Esophagus (tissue), 2 donors: ENCODE measurements at regions not wholly inside any gene's neighbourhood (a gene's known extent, or its start where the extent isn't known, plus 50 kb on each side); places are given as distances from the start of the nearest gene placed in this dataset.

Experiments used
- H3K27ac ChIP-seq, 2 donors: one replicate each; pipeline ENCODE4 v1.5.1; 2013; ENCODE audit warnings: low read depth in 2 of 2, mild to moderate bottlenecking in 2 of 2, inconsistent platforms in 1 of 2, low read length in 1 of 2, moderate library complexity in 1 of 2
- H3K27me3 ChIP-seq, 2 donors: one replicate each; pipeline ENCODE4 v1.6.1; 2013; ENCODE audit warnings: low read length in 2 of 2, control low read depth in 1 of 2, mild to moderate bottlenecking in 1 of 2; ENCODE audit not compliant: insufficient read depth in 2 of 2, control insufficient read depth in 1 of 2
- H3K36me3 ChIP-seq, 2 donors: one replicate each; pipeline ENCODE4 v1.6.1; 2013; ENCODE audit warnings: low read length in 1 of 2; ENCODE audit not compliant: control insufficient read depth in 2 of 2, insufficient read depth in 2 of 2
- H3K4me1 ChIP-seq, 2 donors: one replicate each; pipeline ENCODE4 v1.6.1; 2013; ENCODE audit warnings: low read length in 1 of 2; ENCODE audit not compliant: control insufficient read depth in 2 of 2, insufficient read depth in 2 of 2
- H3K4me3 ChIP-seq, 2 donors: one replicate each; pipeline ENCODE4 v1.5.1; 2013; ENCODE audit warnings: low read length in 2 of 2, mild to moderate bottlenecking in 2 of 2, low read depth in 1 of 2, moderate library complexity in 1 of 2
- H3K9me3 ChIP-seq, 2 donors: one replicate each; pipeline ENCODE4 v1.6.1; 2013; ENCODE audit warnings: mild to moderate bottlenecking in 2 of 2, low read depth in 1 of 2, low read length in 1 of 2, moderate library complexity in 1 of 2; ENCODE audit not compliant: control insufficient read depth in 2 of 2, insufficient read depth in 1 of 2
- WGBS, 2 donors: extraction: QIAGEN DNeasy Blood & Tissue Kit; methylation state at CpG; one replicate each; pipeline ENCODE4 v1.1.7; 2013; 5-methylcytosine and 5-hydroxymethylcytosine counted together
- donor health status: healthy with polysubstance abuse.
- donor health status: Bipolar disorder and iron deficiency.

DNA sequence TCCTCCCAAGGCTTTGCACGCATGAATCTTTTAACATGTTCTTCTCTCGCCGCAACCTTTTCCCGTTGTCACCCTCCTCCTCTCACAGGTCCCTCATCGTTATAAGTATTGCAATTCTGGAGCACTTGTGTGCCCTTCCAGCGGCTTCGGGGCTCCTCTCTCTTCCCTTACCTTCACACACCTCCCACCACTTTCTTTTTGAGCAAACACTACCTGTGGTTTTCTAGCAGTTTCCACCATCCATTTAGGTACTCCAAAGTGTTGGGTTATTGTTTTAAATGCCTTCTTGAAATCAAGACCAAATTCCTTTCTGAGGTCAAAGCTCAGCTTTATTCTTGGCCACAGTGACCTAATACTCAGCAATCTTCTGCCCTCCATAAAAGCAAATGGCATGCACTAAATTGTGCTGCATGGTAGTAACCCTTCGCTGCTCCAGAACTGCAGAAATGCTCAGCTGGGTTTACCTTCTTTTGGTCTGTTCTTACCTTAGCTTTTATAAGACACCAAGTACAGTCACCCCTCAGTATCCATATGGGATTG lies 472.4 kb downstream of the SETD4 start:
- no peak overlapping the region for H3K27ac ChIP-seq
- WGBS, 2 donors, result 92 to 93% methylated on average over 8 of the region's 8 CpGs
- no peaks in the 10 kb centered on the region for H3K9me3 ChIP-seq

DNA sequence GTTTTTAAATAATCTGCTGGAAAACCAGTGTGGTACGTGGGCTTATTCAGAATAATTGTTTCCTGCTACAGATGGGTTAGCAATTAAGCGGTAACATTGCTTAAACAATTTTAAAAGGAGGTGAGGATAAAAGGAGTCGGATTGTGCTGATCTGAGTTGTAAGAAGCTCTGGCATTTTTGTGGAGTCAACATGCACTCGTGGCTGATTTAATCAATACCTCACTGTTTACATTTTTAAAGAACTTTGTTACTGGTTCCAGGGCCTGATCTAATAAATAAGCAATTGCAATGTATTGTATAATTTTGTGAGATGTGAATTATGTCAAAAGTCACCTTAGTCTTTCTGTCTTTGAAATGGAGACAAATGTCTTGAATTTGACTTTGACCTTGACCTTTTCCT lies 474.0 kb downstream of the SETD4 start:
- Histone ChIP-seq H3K4me1 (no peaks in the 10 kb centered on the region), H3K27me3 (peaks cover 0 to 3% of the 10 kb centered on the region in 2 donors), H3K27ac (no peak overlapping the region), H3K9me3 (no peaks in the 10 kb centered on the region), H3K4me3 (no peak overlapping the region), H3K36me3 (no peaks in the 10 kb centered on the region)
- 57 to 69% methylated on average over 4 of the region's 4 CpGs for WGBS, 2 donors

More for the DNA sequence above, 472.4 kb downstream of the SETD4 start:
- Histone ChIP-seq H3K27me3 (peaks cover 0 to 3% of the 10 kb centered on the region in 2 donors), H3K4me3 (no peak overlapping the region), H3K4me1 (no peaks in the 10 kb centered on the region), H3K36me3 (no peaks in the 10 kb centered on the region)

DNA sequence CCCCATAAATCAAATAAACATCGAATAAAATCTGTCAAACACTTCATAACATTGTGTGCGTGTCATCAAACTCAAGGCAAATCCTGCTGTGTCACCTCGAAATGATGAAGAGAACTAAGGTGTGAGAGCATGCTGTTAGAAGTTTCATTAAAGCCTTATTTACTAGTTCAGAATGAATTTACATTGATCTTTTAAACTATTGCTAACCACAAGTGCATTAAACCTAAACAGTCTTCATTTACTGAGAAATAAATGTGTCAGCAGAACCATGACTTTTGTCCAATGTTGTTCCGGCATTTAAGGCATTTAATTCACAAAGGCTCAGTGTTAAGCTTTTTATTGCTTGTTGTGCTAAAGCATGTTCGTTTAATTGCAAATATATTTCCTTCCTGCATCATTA lies 474.4 kb downstream of the SETD4 start:
- H3K9me3 ChIP-seq, result no peaks in the 10 kb centered on the region
- 50 to 62% methylated on average over 5 of the region's 5 CpGs for WGBS, 2 donors

DNA sequence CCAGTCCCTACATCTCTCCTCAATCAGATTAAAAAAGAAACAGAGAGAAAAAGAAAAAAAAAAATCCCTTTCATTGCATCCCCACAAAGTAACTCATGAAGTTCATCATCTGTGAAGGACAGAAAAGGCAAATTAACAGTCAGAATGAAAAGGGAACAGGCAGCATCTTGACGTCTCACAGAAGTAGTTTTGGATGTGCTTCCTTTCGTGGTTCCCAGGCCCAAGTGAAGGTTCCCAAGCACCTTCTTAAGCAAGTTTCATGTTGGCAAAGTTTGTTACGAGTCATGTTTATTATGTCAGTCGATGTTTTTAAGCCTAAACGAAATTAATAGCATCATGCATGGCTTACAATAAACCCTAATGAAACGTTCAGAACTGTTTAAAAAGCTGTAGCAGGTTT lies 475.2 kb downstream of the SETD4 start:
- no peaks in the 10 kb centered on the region for H3K36me3 ChIP-seq
- no peak overlapping the region for H3K4me3 ChIP-seq
- 48% methylated on average over 6 of the region's 6 CpGs for whole genome bisulfite sequencing, 2 donors

More for the DNA sequence above, 474.4 kb downstream of the SETD4 start:
- Histone ChIP-seq H3K27ac (no peak overlapping the region), H3K27me3 (peaks cover 0 to 3% of the 10 kb centered on the region in 2 donors), H3K4me3 (no peak overlapping the region), H3K36me3 (no peaks in the 10 kb centered on the region), H3K4me1 (no peaks in the 10 kb centered on the region)

GRCh38 chr21:35583566-35584216 lies 476.6 kb downstream of the SETD4 start:
- H3K36me3 ChIP-seq, result no peaks in the 10 kb centered on the region
- no peak overlapping the region for H3K4me3 ChIP-seq
- H3K27me3 ChIP-seq, result peaks cover 0 to 3% of the 10 kb centered on the region in 2 donors
- 91 to 93% methylated on average over 8 of the region's 8 CpGs for WGBS, 2 donors
- H3K9me3 ChIP-seq, result no peaks in the 10 kb centered on the region
- no peaks in the 10 kb centered on the region for H3K4me1 ChIP-seq
- H3K27ac ChIP-seq, result no peak overlapping the region

More for the DNA sequence above, 475.2 kb downstream of the SETD4 start:
- Histone ChIP-seq H3K4me1 (no peaks in the 10 kb centered on the region), H3K27ac (no peak overlapping the region), H3K9me3 (no peaks in the 10 kb centered on the region), H3K27me3 (peaks cover 0 to 3% of the 10 kb centered on the region in 2 donors)

DNA sequence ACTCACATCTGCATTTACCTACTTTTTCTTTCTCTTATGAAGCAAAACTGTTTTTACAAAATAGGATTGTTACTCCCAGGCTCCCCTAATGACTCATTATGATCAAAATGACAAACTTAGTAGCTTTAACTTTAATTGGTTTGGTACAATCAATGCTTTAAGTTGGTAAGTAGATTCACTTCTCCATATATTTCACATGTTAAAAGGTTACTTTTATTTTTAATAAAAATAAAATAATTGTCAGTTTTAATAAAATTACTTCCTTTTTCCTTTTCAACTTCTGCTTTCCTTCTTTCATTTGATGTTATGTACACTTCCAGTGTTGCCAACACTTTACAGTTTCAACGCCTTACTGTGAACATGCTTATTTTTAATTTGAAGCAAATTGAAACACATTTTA lies 477.6 kb downstream of the SETD4 start:
- H3K27ac ChIP-seq, result no peak overlapping the region
- H3K4me3 ChIP-seq, result no peak overlapping the region
- no peaks in the 10 kb centered on the region for H3K4me1 ChIP-seq
- H3K9me3 ChIP-seq, result no peaks in the 10 kb centered on the region
- peaks cover 0 to 3% of the 10 kb centered on the region in 2 donors for H3K27me3 ChIP-seq
- 78 to 81% methylated on average over 1 of the region's 1 CpG for WGBS, 2 donors
- no peaks in the 10 kb centered on the region for H3K36me3 ChIP-seq

DNA sequence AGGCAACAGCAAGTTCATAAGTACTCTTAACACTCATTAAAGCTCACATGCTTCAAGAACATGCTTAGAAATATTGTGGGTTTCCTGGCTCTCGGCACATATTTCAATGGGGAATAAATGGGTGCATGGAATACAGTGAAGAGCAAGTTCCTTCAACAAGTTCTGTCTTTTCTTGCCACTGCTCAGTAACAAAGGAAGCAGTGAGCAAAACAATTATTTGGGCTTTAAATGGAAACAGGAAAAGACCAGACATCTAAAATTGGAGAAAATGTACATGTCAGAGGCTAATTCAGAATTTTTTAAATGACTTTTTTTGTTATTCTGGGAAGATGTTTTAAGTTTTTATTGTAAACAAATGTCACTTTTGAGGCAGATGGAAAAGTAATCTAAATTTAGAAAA lies 478.7 kb downstream of the SETD4 start:
- 70 to 74% methylated on average over 1 of the region's 1 CpG for WGBS, 2 donors
- Histone ChIP-seq H3K9me3 (no peaks in the 10 kb centered on the region), H3K4me3 (no peak overlapping the region), H3K27ac (no peak overlapping the region), H3K4me1 (no peaks in the 10 kb centered on the region), H3K36me3 (no peaks in the 10 kb centered on the region), H3K27me3 (peaks cover 0 to 3% of the 10 kb centered on the region in 2 donors)

DNA sequence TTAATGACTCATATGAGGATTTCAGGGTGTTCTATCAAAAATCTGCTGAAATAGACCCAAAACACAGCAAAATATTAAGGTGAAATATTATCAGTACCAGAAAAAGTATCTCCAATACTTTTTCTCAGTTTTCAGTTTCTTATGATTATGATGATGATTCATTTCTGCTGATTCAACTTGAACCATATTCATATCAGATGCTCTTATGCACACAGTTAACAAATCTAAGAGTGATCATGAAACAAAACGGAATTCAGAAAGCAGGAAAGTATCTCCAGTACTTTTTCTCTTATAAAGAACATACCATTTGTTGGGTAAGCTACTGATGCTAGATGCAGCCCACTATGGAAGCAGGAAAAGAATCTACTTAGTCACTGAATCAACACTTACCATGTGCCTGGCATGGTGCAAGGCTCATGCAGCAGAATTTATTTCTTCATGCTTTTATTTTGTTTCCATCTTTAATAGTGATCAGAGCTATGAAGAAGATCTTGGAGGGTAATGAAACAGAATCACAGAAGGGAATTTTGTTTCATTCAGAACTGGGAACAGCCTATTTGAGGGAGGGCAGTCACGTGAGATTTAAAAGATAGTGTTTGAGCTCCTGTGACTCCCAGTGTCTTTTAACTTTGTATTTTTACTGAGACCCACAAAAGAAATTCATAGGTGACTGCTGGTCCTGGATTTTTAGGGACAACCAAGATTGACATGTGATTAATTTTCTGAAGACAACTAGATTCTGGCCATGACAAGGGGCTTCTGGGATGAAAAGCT lies 480.6 kb downstream of the SETD4 start:
- no peaks in the 10 kb centered on the region for H3K9me3 ChIP-seq
- H3K4me1 ChIP-seq, result no peaks in the 10 kb centered on the region
- H3K27me3 ChIP-seq, result no peaks in the 10 kb centered on the region
- H3K4me3 ChIP-seq, result no peak overlapping the region
- no peaks in the 10 kb centered on the region for H3K36me3 ChIP-seq
- 81 to 88% methylated on average over 2 of the region's 2 CpGs for WGBS, 2 donors
- no peak overlapping the region for H3K27ac ChIP-seq

DNA sequence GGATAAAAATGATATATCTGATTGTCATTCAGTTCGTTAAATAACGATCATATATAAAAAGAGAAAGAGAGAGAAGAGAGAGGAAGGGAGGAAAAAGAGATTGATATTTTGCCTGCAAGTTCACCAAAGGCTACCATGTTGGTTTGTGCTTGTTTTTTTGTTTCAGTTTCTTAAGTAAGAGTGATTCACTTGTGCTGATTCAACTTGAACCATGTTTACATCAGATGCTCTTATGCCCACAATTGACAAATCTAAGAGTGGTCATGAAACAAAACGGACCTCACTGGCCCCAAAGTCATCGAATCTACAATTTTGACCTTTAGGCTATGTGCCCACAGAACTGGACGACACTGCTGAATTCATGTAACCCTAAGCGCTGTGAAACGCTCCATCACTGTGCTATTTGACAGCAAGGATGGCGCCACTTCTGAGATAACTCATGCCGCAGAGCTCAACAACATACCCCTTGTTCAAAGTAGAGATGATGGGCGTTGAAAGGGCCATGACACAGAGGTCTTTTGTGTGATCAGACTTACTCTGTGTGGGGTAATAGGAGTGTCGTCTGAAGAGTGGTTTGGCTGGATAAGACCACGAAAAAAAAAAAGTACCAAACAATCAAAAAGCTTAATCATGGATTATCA lies 481.4 kb downstream of the SETD4 start:
- Histone ChIP-seq H3K27me3 (no peaks in the 10 kb centered on the region), H3K9me3 (no peaks in the 10 kb centered on the region), H3K4me1 (no peaks in the 10 kb centered on the region), H3K36me3 (no peaks in the 10 kb centered on the region), H3K4me3 (no peak overlapping the region), H3K27ac (no peak overlapping the region)
- WGBS, 2 donors, result 84 to 87% methylated on average over 12 of the region's 12 CpGs
